Retina (tissue), 1 donor: ENCODE measurements at regions not wholly inside any gene's neighbourhood (a gene's known extent, or its start where the extent isn't known, plus 50 kb on each side); places are given as distances from the start of the nearest gene placed in this dataset.
"Not testable (repeated sequence)": the region's sequence is repeated elsewhere in the genome, so short reads cannot be mapped to it uniquely, and the experiment has no call there.

Experiments
- DNase-seq: peaks from one replicate; pipeline ENCODE4 v3.0.0-alpha.2; 2016

- DNase-seq, result no peak
Observed at GRCh38 chr5:131001507-131001906, 163.5 kb downstream of the HINT1 start.

GRCh38 chr5:131000289-131000688, 164.8 kb downstream of the HINT1 start:
- DNase-seq, result no peak

- DNase-seq, result not testable (repeated sequence)
Observed at GRCh38 chr5:130996720-130997119, 168.3 kb downstream of the HINT1 start.

GRCh38 chr5:130995851-130996250, 169.2 kb downstream of the HINT1 start:
- DNase-seq, result no peak

GRCh38 chr5:130995254-130995515, 169.9 kb downstream of the HINT1 start:
- DNase-seq, result no peak

- DNase-seq, result no peak
Observed at GRCh38 chr5:130994496-130995253, 170.4 kb downstream of the HINT1 start.

- DNase-seq, result no peak
Observed at GRCh38 chr5:130992621-130993020, 172.4 kb downstream of the HINT1 start.

- DNase-seq, result no peak
Observed at GRCh38 chr5:130992095-130992494, 173.0 kb downstream of the HINT1 start.

GRCh38 chr5:130985776-130986175, 179.3 kb downstream of the HINT1 start:
- DNase-seq, result no peak

- no peak for DNase-seq
Observed at GRCh38 chr5:130981663-130982062, 183.4 kb downstream of the HINT1 start.

- no peak for DNase-seq
Observed at GRCh38 chr5:130978475-130978874, 186.6 kb downstream of the HINT1 start.

- no peak for DNase-seq
Observed at GRCh38 chr5:130976493-130976892, 188.6 kb downstream of the HINT1 start.

GRCh38 chr5:130975847-130976246, 189.2 kb downstream of the HINT1 start:
- DNase-seq, result no peak

- no peak for DNase-seq
Observed at GRCh38 chr5:130975299-130975698, 189.8 kb downstream of the HINT1 start.

GRCh38 chr5:130974021-130974683, 190.9 kb downstream of the HINT1 start:
- DNase-seq, result no peak

- no peak for DNase-seq
Observed at GRCh38 chr5:130966990-130967525, 198.0 kb downstream of the HINT1 start.

- DNase-seq, result no peak
Observed at GRCh38 chr5:130965920-130966319, 199.1 kb downstream of the HINT1 start.

- no peak for DNase-seq
Observed at GRCh38 chr5:130965360-130965759, 199.7 kb downstream of the HINT1 start.

GRCh38 chr5:130964231-130965202, 200.5 kb downstream of the HINT1 start:
- DNase-seq, result no peak

GRCh38 chr5:130963798-130964197, 201.3 kb downstream of the HINT1 start:
- DNase-seq, result no peak

- no peak for DNase-seq
Observed at GRCh38 chr5:130957151-130957550, 207.9 kb downstream of the HINT1 start.

- DNase-seq, result no peak
Observed at GRCh38 chr5:130955041-130955440, 210.0 kb downstream of the HINT1 start.

- no peak for DNase-seq
Observed at GRCh38 chr5:130954336-130954735, 210.7 kb downstream of the HINT1 start.
